ENCODE measurements at regions not wholly inside any gene's neighbourhood (a gene's known extent, or its start where the extent isn't known, plus 50 kb on each side); places are given as distances from the start of the nearest gene placed in this dataset.

DNA sequence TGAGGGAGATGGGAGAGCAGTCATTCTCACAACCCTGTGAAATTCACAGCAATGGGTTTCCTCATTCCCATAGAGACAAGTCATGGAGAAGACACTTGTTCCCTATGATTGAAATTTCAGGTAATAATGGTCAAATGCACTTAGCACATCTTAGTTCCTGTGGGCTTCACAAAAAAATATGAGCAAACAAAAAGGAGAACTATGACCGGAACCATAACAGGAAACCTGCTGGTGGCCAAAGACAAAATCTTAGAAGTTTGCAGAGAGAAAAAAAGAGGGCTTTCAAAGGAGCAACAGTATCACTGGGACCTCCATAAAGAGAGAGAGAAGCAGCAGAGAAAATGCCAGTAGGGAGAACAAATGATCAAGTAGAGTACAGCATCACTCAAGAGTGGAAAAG is 138.9 kb upstream of the APCDD1 start:
- no peak for ATAC-seq
- Histone ChIP-seq H3K4me1 (ENCODE audit: low read depth) (no peaks in the 10 kb centered on the region), H3K9me3 (no peaks in the 10 kb centered on the region), H3K36me3 (ENCODE audit: low read depth) (no peaks in the 10 kb centered on the region), H3K4me3 (no peak overlapping the region)
- TF ChIP-seq, protein P1, sequence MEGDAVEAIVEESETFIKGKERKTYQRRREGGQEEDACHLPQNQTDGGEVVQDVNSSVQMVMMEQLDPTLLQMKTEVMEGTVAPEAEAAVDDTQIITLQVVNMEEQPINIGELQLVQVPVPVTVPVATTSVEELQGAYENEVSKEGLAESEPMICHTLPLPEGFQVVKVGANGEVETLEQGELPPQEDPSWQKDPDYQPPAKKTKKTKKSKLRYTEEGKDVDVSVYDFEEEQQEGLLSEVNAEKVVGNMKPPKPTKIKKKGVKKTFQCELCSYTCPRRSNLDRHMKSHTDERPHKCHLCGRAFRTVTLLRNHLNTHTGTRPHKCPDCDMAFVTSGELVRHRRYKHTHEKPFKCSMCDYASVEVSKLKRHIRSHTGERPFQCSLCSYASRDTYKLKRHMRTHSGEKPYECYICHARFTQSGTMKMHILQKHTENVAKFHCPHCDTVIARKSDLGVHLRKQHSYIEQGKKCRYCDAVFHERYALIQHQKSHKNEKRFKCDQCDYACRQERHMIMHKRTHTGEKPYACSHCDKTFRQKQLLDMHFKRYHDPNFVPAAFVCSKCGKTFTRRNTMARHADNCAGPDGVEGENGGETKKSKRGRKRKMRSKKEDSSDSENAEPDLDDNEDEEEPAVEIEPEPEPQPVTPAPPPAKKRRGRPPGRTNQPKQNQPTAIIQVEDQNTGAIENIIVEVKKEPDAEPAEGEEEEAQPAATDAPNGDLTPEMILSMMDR (IDR thresholded peaks at IDR 0.05), result no peak
- intact Hi-C loops (cut with DNase I, micrococcal nuclease), result no loop called here
- no peak for DNase-seq

- Histone ChIP-seq H3K4me3 (no peak overlapping the region), H3K36me3 (ENCODE audit: low read depth) (no peaks in the 10 kb centered on the region), H3K4me1 (ENCODE audit: low read depth) (no peaks in the 10 kb centered on the region), H3K9me3 (no peaks in the 10 kb centered on the region)
- ATAC-seq (no peak), DNase-seq (no peak)
- intact Hi-C loops (cut with DNase I, micrococcal nuclease), result no loop called here
- TF ChIP-seq, protein P1 (IDR thresholded peaks at IDR 0.05), result no peak
These were observed 137.7 kb upstream of the APCDD1 start for GRCh38 chr18:10316778-10317177.

DNA sequence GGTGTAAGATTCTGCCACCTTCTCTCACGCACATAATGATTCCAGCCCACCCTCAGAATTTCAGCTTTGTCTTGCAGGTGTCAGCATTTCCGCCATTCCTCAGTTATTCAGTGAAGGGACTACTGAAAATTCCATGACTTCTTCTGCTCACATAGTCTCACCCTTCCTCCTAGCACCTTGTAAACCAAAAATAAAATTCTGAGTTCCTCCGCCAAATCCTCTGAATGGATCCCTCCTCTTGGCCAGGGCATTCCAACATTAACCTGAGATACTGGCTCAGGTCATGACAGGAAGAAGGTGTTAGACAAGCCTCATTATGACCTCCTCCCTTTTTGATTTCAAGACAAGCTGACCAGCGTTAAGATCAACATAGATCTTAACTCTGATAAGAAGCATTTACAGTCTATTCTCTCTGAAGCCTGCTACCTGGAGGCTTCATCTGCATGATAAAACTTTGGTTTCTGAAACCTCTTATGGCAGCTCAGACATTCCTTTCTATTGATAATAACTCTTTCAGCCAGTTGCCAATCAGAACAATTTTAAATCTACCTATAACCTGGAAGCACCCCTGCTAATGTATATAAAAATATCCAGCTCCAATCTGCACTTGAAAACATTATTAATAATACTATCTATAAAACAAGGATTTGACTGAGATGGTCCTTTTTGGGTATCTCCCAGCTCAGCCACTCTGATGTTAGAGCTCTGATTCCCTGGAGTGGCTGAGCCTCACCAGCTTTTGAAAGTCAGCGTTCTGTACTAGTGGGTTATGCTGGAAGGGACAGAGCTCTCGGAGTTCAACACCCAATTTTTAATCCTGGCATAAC is 136.4 kb upstream of the APCDD1 start:
- ATAC-seq (no peak), DNase-seq (no peak)
- TF ChIP-seq, protein P1 (IDR thresholded peaks at IDR 0.05), result no peak
- Histone ChIP-seq H3K4me3 (no peak overlapping the region), H3K36me3 (ENCODE audit: low read depth) (no peaks in the 10 kb centered on the region), H3K4me1 (ENCODE audit: low read depth) (no peaks in the 10 kb centered on the region), H3K9me3 (no peaks in the 10 kb centered on the region)
- intact Hi-C loops (cut with DNase I, micrococcal nuclease), result no loop called here

DNA sequence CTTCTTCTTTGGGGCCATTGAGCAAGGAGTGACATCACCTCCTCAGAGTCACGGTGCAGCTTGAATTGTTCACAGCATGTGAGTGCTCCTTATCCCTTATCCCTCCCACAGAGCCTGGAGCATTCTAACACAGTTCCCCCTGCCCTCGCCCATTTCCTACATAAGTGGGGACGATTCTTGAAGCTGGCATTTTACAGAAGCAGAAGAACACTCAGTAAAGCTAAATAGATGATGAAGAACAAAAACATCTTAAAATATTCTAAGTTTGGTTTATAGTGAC is 135.8 kb upstream of the APCDD1 start:
- H3K9me3 ChIP-seq, result no peaks in the 10 kb centered on the region
- TF ChIP-seq, protein P1 (IDR thresholded peaks at IDR 0.05), result no peak

DNA sequence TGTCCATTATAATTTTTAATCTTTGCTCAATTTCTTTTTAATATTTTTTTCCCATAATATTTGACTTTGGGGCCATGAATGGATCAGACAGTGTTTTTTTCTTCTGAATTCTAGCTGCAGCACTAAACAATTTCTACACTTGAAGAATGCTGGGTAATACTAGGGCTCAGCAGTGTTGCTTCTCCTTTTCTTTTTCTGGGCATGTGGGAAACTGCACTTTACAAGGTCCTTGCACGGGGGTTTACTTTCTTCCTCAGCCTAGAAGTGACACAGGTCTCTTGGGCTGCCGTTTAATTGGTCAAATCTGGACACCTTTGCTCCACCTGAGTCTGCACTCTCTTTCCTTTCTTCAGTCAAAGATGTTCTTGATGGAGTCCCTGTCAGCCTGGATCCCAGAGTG is 135.4 kb upstream of the APCDD1 start:
- Histone ChIP-seq H3K4me1 (ENCODE audit: low read depth) (no peaks in the 10 kb centered on the region), H3K36me3 (ENCODE audit: low read depth) (no peaks in the 10 kb centered on the region), H3K4me3 (no peak overlapping the region), H3K9me3 (no peaks in the 10 kb centered on the region)
- intact Hi-C loops (cut with DNase I, micrococcal nuclease), result no loop called here
- DNase-seq (no peak), ATAC-seq (no peak)
- TF ChIP-seq, protein P1 (IDR thresholded peaks at IDR 0.05), result no peak

More for the DNA sequence above, 135.8 kb upstream of the APCDD1 start:
- DNase-seq (no peak), ATAC-seq (no peak)
- no peaks in the 10 kb centered on the region for H3K4me1 ChIP-seq (ENCODE audit: low read depth)
- intact Hi-C loops (cut with DNase I, micrococcal nuclease), result no loop called here
- H3K36me3 ChIP-seq (ENCODE audit: low read depth), result no peaks in the 10 kb centered on the region
- H3K4me3 ChIP-seq, result no peak overlapping the region
